ENCODE measurements at regions not wholly inside any gene's neighbourhood (a gene's known extent, or its start where the extent isn't known, plus 50 kb on each side); places are given as distances from the start of the nearest gene placed in this dataset.

- TF ChIP-seq CTCF (IDR thresholded peaks at IDR 0.05; ENCODE audit: low read depth, low read length, missing input control) (no peak), SP1 (IDR thresholded peaks at IDR 0.05) (no peak), GABPA (IDR thresholded peaks at IDR 0.05 in 1 of 2, conservative IDR thresholded peaks at IDR 0.05 in 1 of 2) (no peak), YY1 (IDR thresholded peaks at IDR 0.05) (no peak), RXRA (IDR thresholded peaks at IDR 0.05) (no peak)
- TF ChIP-seq, protein P1, sequence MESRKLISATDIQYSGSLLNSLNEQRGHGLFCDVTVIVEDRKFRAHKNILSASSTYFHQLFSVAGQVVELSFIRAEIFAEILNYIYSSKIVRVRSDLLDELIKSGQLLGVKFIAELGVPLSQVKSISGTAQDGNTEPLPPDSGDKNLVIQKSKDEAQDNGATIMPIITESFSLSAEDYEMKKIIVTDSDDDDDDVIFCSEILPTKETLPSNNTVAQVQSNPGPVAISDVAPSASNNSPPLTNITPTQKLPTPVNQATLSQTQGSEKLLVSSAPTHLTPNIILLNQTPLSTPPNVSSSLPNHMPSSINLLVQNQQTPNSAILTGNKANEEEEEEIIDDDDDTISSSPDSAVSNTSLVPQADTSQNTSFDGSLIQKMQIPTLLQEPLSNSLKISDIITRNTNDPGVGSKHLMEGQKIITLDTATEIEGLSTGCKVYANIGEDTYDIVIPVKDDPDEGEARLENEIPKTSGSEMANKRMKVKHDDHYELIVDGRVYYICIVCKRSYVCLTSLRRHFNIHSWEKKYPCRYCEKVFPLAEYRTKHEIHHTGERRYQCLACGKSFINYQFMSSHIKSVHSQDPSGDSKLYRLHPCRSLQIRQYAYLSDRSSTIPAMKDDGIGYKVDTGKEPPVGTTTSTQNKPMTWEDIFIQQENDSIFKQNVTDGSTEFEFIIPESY (IDR thresholded peaks at IDR 0.05), result no peak
These were observed 123.0 kb upstream of the ADARB2 start for GRCh38 chr10:1860351-1860750.
